Right lobe of liver (tissue), 6 donors: ENCODE measurements at regions not wholly inside any gene's neighbourhood (a gene's known extent, or its start where the extent isn't known, plus 50 kb on each side); places are given as distances from the start of the nearest gene placed in this dataset.

Experiments
- ATAC-seq, 4 donors: fragments of 200-7000 bp; cut with Tn5 transposase; one replicate each; pipeline ENCODE4 v1.9.1; 2020; ENCODE audit warnings: mild to moderate bottlenecking in 4 of 4, moderate library complexity in 4 of 4
- DNase-seq, 3 donors: peaks; one replicate each; pipeline ENCODE4 v3.0.0-alpha.2; 2020
- H3K27ac ChIP-seq, 3 donors: fragments of 200-600 bp; one replicate each; pipeline ENCODE4 v1.8.0; 2022
- H3K27me3 ChIP-seq, 2 donors: fragments of 200-600 bp; one replicate each; pipeline ENCODE4 v1.8.0; 2022
- H3K36me3 ChIP-seq, 4 donors: fragments of 200-600 bp; sonication (generic) in 1 of 4; one replicate each; pipeline versions ENCODE4 v1.5.1 to v1.8.0; 2017 to 2022; ENCODE audit warnings: control low read depth in 1 of 4
- H3K4me1 ChIP-seq, 4 donors: fragments of 200-600 bp; sonication (generic) in 1 of 4; one replicate each; pipeline versions ENCODE4 v1.5.1 to v1.8.0; 2017 to 2022; ENCODE audit warnings: control low read depth in 1 of 4
- H3K4me3 ChIP-seq, 3 donors: fragments of 200-600 bp; one replicate each; pipeline ENCODE4 v1.8.0; 2022
- H3K9me3 ChIP-seq, 4 donors: fragments of 200-600 bp; sonication (generic) in 1 of 4; one replicate each; pipeline versions ENCODE4 v1.5.1 to v1.8.0; 2017 to 2022; ENCODE audit warnings: control low read depth in 1 of 4
- POLR2A ChIP-seq: fragments of 450-650 bp; IDR thresholded peaks from one replicate; pipeline ENCODE4 v1.6.1; 2017; ENCODE audit warnings: antibody characterized with exemption, mild to moderate bottlenecking
- WGBS: methylation state at CpG from one replicate; pipeline ENCODE4 v1.1.6; 2018; ENCODE audit warnings: low coverage, low lambda C conversion rate; ENCODE audit not compliant: insufficient coverage; ENCODE audit errors: missing lambda C conversion rate; 5-methylcytosine and 5-hydroxymethylcytosine counted together
- intact Hi-C, 2 donors: fragments of 100-400 bp; cut with DNase I; formaldehyde crosslinking; loops; one replicate each; pipeline versions ENCODE4 v1.11.2 to v1.14.1; 2022
- TF ChIP-seq, protein P1 (sequence below), 4 donors: fragments of 200-600 bp in 3 of 4; fragments of 450-650 bp in 1 of 4; IDR thresholded peaks; one replicate each; pipeline versions ENCODE4 v1.5.1 to v1.8.0; 2016 to 2022; ENCODE audit warnings: antibody characterized with exemption in 4 of 4, mild to moderate bottlenecking in 2 of 4
- donor health status: DM: no; HTN: yes; CAD: no.
- donor health status: DM: no; HTN: no; CAD: no.
- donor health status: DM: no; HTN: no; CAD: no.
- donor health status: DM: no; HTN: yes; CAD: no.
- donor health status: DM: no; HTN: yes; CAD: no.

DNA sequence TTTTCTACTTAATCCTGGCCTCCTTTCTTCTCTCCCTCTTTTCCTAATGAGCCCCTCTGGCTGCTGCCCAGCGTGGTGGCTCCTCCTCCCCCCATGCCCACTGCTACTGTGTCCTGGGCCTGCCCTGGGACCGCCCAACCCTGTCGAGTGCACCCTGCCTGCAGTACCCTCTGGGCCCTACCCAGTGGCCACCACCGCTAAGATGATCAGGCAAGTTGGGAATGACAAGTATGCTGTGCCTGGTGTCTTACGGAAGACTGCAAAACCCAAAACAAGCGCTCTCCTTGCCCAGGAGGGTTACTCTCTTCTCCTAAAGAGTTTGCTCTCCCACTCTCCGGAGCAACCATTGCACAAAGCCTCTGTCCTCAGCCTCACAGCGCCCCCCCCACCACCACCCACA, 273.7 kb downstream of the SYK start:
- ATAC-seq (no peak), DNase-seq (no peak)

DNA sequence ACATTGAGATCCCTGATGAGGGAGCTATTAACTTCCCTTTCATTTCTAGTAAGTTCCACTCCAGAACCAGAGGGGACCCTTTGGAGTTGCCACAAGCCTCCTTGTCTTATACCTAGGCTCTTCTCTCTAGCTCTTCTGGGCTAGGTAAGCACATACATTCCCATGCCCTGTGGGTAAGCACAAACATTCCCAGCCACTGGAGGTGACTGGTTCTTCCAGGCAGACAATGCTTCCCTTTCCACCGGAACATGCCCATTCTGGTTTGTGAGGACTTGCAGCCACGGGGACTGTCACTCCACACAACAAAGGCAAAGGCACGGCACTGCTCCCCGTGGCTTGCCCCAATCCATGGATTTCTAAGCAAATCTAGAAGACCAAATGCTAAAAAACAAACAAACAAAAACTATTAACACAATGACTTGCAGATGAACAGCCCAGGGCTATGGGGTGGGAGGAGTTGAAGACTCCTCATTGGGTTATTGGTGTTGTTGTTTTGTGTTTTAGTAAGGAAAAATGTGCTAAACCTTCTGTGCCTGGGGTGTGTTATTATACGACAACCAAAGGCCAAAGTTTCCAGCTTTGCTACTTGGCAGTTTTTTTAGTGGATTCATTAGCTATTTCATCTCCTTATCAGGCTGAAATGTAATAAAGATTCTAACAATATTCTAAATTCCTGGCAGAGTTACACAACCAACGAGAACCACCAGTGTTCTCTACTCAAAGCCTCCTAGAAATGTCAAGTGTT, 276.2 kb downstream of the SYK start:
- 87% methylated on average over 6 of the region's 6 CpGs for WGBS
- intact Hi-C loops, result no loop called here
- Histone ChIP-seq H3K4me3 (no peak overlapping the region), H3K27ac (no peak overlapping the region), H3K9me3 (no peaks in the 10 kb centered on the region), H3K36me3 (no peaks in the 10 kb centered on the region), H3K4me1 (no peaks in the 10 kb centered on the region), H3K27me3 (no peaks in the 10 kb centered on the region)
- TF ChIP-seq POLR2A, result no peak
- TF ChIP-seq, protein P1, sequence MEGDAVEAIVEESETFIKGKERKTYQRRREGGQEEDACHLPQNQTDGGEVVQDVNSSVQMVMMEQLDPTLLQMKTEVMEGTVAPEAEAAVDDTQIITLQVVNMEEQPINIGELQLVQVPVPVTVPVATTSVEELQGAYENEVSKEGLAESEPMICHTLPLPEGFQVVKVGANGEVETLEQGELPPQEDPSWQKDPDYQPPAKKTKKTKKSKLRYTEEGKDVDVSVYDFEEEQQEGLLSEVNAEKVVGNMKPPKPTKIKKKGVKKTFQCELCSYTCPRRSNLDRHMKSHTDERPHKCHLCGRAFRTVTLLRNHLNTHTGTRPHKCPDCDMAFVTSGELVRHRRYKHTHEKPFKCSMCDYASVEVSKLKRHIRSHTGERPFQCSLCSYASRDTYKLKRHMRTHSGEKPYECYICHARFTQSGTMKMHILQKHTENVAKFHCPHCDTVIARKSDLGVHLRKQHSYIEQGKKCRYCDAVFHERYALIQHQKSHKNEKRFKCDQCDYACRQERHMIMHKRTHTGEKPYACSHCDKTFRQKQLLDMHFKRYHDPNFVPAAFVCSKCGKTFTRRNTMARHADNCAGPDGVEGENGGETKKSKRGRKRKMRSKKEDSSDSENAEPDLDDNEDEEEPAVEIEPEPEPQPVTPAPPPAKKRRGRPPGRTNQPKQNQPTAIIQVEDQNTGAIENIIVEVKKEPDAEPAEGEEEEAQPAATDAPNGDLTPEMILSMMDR (IDR thresholded peaks at IDR 0.05), result no peak
- DNase-seq, result no peak
- no peak for ATAC-seq

More for the DNA sequence above, 273.7 kb downstream of the SYK start:
- Histone ChIP-seq H3K9me3 (no peaks in the 10 kb centered on the region), H3K4me1 (peaks cover 0 to 10% (median 2%) of the 10 kb centered on the region in 4 donors), H3K27ac (no peak overlapping the region), H3K4me3 (no peak overlapping the region), H3K27me3 (no peaks in the 10 kb centered on the region), H3K36me3 (no peaks in the 10 kb centered on the region)
- TF ChIP-seq POLR2A, result no peak
- TF ChIP-seq, protein P1 (IDR thresholded peaks at IDR 0.05), result no peak
- no CpG with 5 or more reads among the region's 8 CpGs for WGBS
- intact Hi-C loops, result no loop called here

DNA sequence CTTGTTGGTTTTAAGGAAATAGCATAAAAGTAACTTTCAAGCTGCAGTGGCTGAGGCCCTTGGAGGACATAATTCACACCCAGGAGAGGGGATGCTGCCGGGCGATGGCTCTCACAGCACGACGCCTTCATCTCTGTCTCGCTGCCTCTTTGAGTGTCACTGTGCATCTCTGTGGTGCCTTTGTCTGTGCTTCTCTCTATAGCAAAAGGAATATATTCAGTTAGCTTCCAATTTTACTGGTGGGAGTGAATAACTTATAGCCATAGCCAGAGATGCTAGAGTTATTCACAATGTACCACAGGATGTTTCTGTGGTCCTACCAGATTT, 276.7 kb downstream of the SYK start:
- WGBS, result 87% methylated on average over 3 of the region's 5 CpGs
- ATAC-seq, result no peak
- no peaks in the 10 kb centered on the region for H3K36me3 ChIP-seq
- intact Hi-C loops, result no loop called here
- H3K9me3 ChIP-seq, result no peaks in the 10 kb centered on the region
- no peak overlapping the region for H3K4me3 ChIP-seq
- H3K27me3 ChIP-seq, result no peaks in the 10 kb centered on the region
- no peak overlapping the region for H3K27ac ChIP-seq
- no peaks in the 10 kb centered on the region for H3K4me1 ChIP-seq
- no peak for DNase-seq
- TF ChIP-seq, protein P1 (IDR thresholded peaks at IDR 0.05), result no peak
- TF ChIP-seq POLR2A, result no peak

DNA sequence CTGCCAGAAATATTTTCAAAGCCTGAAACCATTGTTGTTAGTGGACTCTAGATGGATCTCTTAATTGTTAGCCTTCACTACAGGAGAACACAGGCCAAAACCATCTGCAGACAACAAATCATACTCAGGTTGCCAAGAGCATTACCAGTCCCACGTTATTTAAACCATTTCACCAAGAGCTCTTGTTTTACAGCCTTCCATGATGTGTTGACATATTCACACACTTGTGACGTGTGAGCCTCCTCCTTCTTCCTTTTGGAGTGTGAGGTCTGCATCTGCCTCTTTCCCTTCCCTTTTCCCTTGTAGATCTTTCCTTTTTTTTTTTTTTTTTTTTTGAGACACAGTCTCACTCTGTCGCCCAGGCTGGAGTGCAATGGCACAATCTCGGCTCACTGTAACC, 279.0 kb downstream of the AUH start:
- no peak for ATAC-seq
- no peak for TF ChIP-seq POLR2A
- TF ChIP-seq, protein P1 (IDR thresholded peaks at IDR 0.05), result no peak
- Histone ChIP-seq H3K9me3 (no peaks in the 10 kb centered on the region), H3K27ac (no peak overlapping the region), H3K27me3 (no peaks in the 10 kb centered on the region), H3K4me3 (no peak overlapping the region), H3K4me1 (no peaks in the 10 kb centered on the region), H3K36me3 (no peaks in the 10 kb centered on the region)
- no peak for DNase-seq
- intact Hi-C loops, result no loop called here
- 71% methylated on average over 4 of the region's 4 CpGs for WGBS
